ENCODE measurements at regions not wholly inside any gene's neighbourhood (a gene's known extent, or its start where the extent isn't known, plus 50 kb on each side); places are given as distances from the start of the nearest gene placed in this dataset.

GRCh38 chr9:107855164-107855563 lies 365.6 kb upstream of the KLF4 start:
- ATAC-seq (no peak), DNase-seq (no peak)
- Histone ChIP-seq H3K79me2 (ENCODE audit: low read length) (no peaks in the 10 kb centered on the region), H3K27me3 (ENCODE audit: low read length) (no peaks in the 10 kb centered on the region), H3K4me1 (ENCODE audit: insufficient read depth, low read length) (no peaks in the 10 kb centered on the region), H3K9me3 (ENCODE audit: low read length) (no peaks in the 10 kb centered on the region), H2AFZ (ENCODE audit: low read length) (no peak overlapping the region), H3K36me3 (ENCODE audit: low read depth, low read length) (no peaks in the 10 kb centered on the region), H3F3A (ENCODE audit: low read length, unreplicated experiment) (no peaks in the 10 kb centered on the region), H3K9me2 (replicated peaks; ENCODE audit: low read length) (no peaks in the 10 kb centered on the region), H3K9ac (ENCODE audit: low read length) (no peak overlapping the region), H3K27ac (ENCODE audit: low read length) (no peak overlapping the region), H3K4me3 (ENCODE audit: low read length) (no peak overlapping the region), H3K4me2 (ENCODE audit: low read length) (no peak overlapping the region), H4K20me1 (ENCODE audit: low read length) (no peaks in the 10 kb centered on the region)
- intact Hi-C loops (cut with micrococcal nuclease): no loop called here
- CTCF ChIA-PET: no interaction called here
- no TSS peak for BruUV-seq (replicated peaks)
- POLR2A ChIA-PET (ENCODE audit: unreplicated experiment): no interaction called here
- no peak for TF ChIP-seq EZH2 (IDR thresholded peaks at IDR 0.05; ENCODE audit: low read length, unreplicated experiment)
- TF ChIP-seq EZH2phosphoT487 (IDR thresholded peaks at IDR 0.05; ENCODE audit: borderline replicate concordance, low read length): no peak
- TF ChIP-seq CTCF (conservative IDR thresholded peaks at IDR 0.05; ENCODE audit: low read depth, low read length): no peak

- Histone ChIP-seq H3K4me2 (ENCODE audit: low read length) (no peak overlapping the region), H3K4me3 (ENCODE audit: low read length) (no peak overlapping the region), H3K4me1 (ENCODE audit: insufficient read depth, low read length) (peaks cover 2% of the 10 kb centered on the region), H3K36me3 (ENCODE audit: low read depth, low read length) (no peaks in the 10 kb centered on the region), H3K27ac (ENCODE audit: low read length) (no peak overlapping the region), H3F3A (ENCODE audit: low read length, unreplicated experiment) (no peaks in the 10 kb centered on the region), H3K9ac (ENCODE audit: low read length) (no peak overlapping the region), H3K79me2 (ENCODE audit: low read length) (no peaks in the 10 kb centered on the region), H3K27me3 (ENCODE audit: low read length) (no peaks in the 10 kb centered on the region), H3K9me2 (replicated peaks; ENCODE audit: low read length) (no peaks in the 10 kb centered on the region), H3K9me3 (ENCODE audit: low read length) (no peaks in the 10 kb centered on the region), H2AFZ (ENCODE audit: low read length) (no peak overlapping the region), H4K20me1 (ENCODE audit: low read length) (no peaks in the 10 kb centered on the region)
- DNase-seq (no peak), ATAC-seq (no peak)
- no TSS peak for BruUV-seq (replicated peaks)
- TF ChIP-seq CTCF (conservative IDR thresholded peaks at IDR 0.05; ENCODE audit: low read depth, low read length): no peak
- TF ChIP-seq EZH2phosphoT487 (IDR thresholded peaks at IDR 0.05; ENCODE audit: borderline replicate concordance, low read length): no peak
- no peak for TF ChIP-seq EZH2 (IDR thresholded peaks at IDR 0.05; ENCODE audit: low read length, unreplicated experiment)
- ChIA-PET POLR2A (ENCODE audit: unreplicated experiment) (no interaction called here), CTCF (no interaction called here)
- intact Hi-C loops (cut with micrococcal nuclease): no loop called here
Observed at GRCh38 chr9:107853461-107853860, 363.9 kb upstream of the KLF4 start.

- no peaks in the 10 kb centered on the region for H3K9me2 ChIP-seq (replicated peaks; ENCODE audit: low read length)
- ATAC-seq: no peak
Observed at GRCh38 chr9:107852891-107853290, 363.3 kb upstream of the KLF4 start.

More at GRCh38 chr9:107852891-107853290, 363.3 kb upstream of the KLF4 start:
- H3K4me1 ChIP-seq (ENCODE audit: insufficient read depth, low read length): peaks cover 8% of the 10 kb centered on the region
- ChIA-PET CTCF (no interaction called here), POLR2A (ENCODE audit: unreplicated experiment) (interaction anchor here (0.6 kb wide), 1 partner anchor 8 kb away, joined by 4 read pairs; no protein-coding TSS in a partner anchor)
- H3K79me2 ChIP-seq (ENCODE audit: low read length): no peaks in the 10 kb centered on the region
- TF ChIP-seq EZH2 (IDR thresholded peaks at IDR 0.05; ENCODE audit: low read length, unreplicated experiment) (no peak), EZH2phosphoT487 (IDR thresholded peaks at IDR 0.05; ENCODE audit: borderline replicate concordance, low read length) (no peak), CTCF (conservative IDR thresholded peaks at IDR 0.05; ENCODE audit: low read depth, low read length) (no peak)
- no peak overlapping the region for H3K27ac ChIP-seq (ENCODE audit: low read length)
- H3K4me3 ChIP-seq (ENCODE audit: low read length): no peak overlapping the region
- H3K9me3 ChIP-seq (ENCODE audit: low read length): no peaks in the 10 kb centered on the region
- H3K36me3 ChIP-seq (ENCODE audit: low read depth, low read length): no peaks in the 10 kb centered on the region
- BruUV-seq (replicated peaks): no TSS peak
- no peaks in the 10 kb centered on the region for H3F3A ChIP-seq (ENCODE audit: low read length, unreplicated experiment)
- DNase-seq: no peak
- no peak overlapping the region for H2AFZ ChIP-seq (ENCODE audit: low read length)
- intact Hi-C loops (cut with micrococcal nuclease): no loop called here
- H4K20me1 ChIP-seq (ENCODE audit: low read length): no peaks in the 10 kb centered on the region
- no peak overlapping the region for H3K9ac ChIP-seq (ENCODE audit: low read length)
- no peak overlapping the region for H3K4me2 ChIP-seq (ENCODE audit: low read length)
- H3K27me3 ChIP-seq (ENCODE audit: low read length): no peaks in the 10 kb centered on the region
